Calu3 (cell line): ENCODE measurements at regions not wholly inside any gene's neighbourhood (a gene's known extent, or its start where the extent isn't known, plus 50 kb on each side); places are given as distances from the start of the nearest gene placed in this dataset.

ENCODE experiments used
- BruUV-seq: library from RNA; stranded (reverse); fragments of 400-500 nt; replicated peaks from 2 replicates; lab custom pipeline; 2021; lab: Mats Ljungman, UMichigan
- CTCF ChIA-PET: fragments of 300-600 bp; sonication (Branson Sonifier 250); formaldehyde crosslinking; loops from one replicate; lab custom pipeline; 2022; ENCODE audit warnings: antibody characterized with exemption; lab: Charles Lee
- DNase-seq: peaks from one replicate; pipeline ENCODE4 v3.0.0; 2022
- H3K27ac Mint-ChIP-seq: one replicate; pipeline ENCODE4 v1.8.0; 2022; ENCODE audit warnings: mixed read lengths; ENCODE audit not compliant: unreplicated experiment
- H3K27me3 Mint-ChIP-seq: one replicate; pipeline ENCODE4 v1.8.0; 2022; ENCODE audit warnings: mixed read lengths; ENCODE audit not compliant: unreplicated experiment
- H3K36me3 Mint-ChIP-seq: one replicate; pipeline ENCODE4 v1.8.0; 2022; ENCODE audit warnings: mild to moderate bottlenecking, moderate library complexity, mixed read lengths; ENCODE audit not compliant: insufficient read depth, unreplicated experiment
- H3K4me1 Mint-ChIP-seq: one replicate; pipeline ENCODE4 v1.8.0; 2022; ENCODE audit warnings: mild to moderate bottlenecking, low read depth, mixed read lengths; ENCODE audit not compliant: unreplicated experiment
- H3K4me3 Mint-ChIP-seq: one replicate; pipeline ENCODE4 v1.8.0; 2022; ENCODE audit warnings: mild to moderate bottlenecking, low read depth, moderate library complexity, mixed read lengths; ENCODE audit not compliant: unreplicated experiment
- H3K9me3 Mint-ChIP-seq: one replicate; pipeline ENCODE4 v1.8.0; 2022; ENCODE audit warnings: low read depth, mixed read lengths; ENCODE audit not compliant: unreplicated experiment
- intact Hi-C: fragments of 100-400 bp; cut with micrococcal nuclease; formaldehyde crosslinking; loops from one replicate; pipeline ENCODE4 v1.10.0; 2022; ENCODE audit not compliant: unreplicated experiment
- TF ChIP-seq, protein P1 (sequence below): fragments of 200-600 bp; IDR thresholded peaks from one replicate; pipeline ENCODE4 v1.8.0; 2022; ENCODE audit warnings: antibody characterized with exemption; ENCODE audit not compliant: unreplicated experiment

DNA sequence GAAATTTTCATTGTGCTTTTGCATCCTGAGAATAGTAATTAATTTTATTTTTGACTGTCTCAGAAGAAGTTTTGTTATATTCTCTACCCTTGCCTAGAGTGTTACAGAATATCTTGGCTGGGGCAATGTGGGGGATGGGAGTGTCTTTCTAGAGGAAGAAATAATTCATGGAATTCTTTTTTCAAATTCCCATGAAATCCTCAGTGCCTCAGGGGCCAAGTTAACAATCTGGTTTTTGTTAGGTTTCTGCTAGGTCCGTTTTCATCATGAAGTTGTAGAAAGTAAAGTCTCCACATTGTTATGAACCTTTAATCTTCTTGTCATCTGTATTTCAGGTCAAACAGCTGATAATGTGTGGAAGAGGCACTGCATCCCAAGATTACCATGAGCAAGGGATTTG is 145.6 kb upstream of the GYPC start:
- H3K4me3 Mint-ChIP-seq: no peak overlapping the region
- TF ChIP-seq, protein P1, sequence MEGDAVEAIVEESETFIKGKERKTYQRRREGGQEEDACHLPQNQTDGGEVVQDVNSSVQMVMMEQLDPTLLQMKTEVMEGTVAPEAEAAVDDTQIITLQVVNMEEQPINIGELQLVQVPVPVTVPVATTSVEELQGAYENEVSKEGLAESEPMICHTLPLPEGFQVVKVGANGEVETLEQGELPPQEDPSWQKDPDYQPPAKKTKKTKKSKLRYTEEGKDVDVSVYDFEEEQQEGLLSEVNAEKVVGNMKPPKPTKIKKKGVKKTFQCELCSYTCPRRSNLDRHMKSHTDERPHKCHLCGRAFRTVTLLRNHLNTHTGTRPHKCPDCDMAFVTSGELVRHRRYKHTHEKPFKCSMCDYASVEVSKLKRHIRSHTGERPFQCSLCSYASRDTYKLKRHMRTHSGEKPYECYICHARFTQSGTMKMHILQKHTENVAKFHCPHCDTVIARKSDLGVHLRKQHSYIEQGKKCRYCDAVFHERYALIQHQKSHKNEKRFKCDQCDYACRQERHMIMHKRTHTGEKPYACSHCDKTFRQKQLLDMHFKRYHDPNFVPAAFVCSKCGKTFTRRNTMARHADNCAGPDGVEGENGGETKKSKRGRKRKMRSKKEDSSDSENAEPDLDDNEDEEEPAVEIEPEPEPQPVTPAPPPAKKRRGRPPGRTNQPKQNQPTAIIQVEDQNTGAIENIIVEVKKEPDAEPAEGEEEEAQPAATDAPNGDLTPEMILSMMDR: no peak
- no peak for DNase-seq
- H3K9me3 Mint-ChIP-seq: peaks cover 23% of the 10 kb centered on the region
- no peak overlapping the region for H3K27ac Mint-ChIP-seq
- H3K27me3 Mint-ChIP-seq: no peaks in the 10 kb centered on the region
- no peaks in the 10 kb centered on the region for H3K4me1 Mint-ChIP-seq
- H3K36me3 Mint-ChIP-seq: no peaks in the 10 kb centered on the region
- intact Hi-C loops: no loop called here
- CTCF ChIA-PET: no interaction called here
- no TSS peak for BruUV-seq

DNA sequence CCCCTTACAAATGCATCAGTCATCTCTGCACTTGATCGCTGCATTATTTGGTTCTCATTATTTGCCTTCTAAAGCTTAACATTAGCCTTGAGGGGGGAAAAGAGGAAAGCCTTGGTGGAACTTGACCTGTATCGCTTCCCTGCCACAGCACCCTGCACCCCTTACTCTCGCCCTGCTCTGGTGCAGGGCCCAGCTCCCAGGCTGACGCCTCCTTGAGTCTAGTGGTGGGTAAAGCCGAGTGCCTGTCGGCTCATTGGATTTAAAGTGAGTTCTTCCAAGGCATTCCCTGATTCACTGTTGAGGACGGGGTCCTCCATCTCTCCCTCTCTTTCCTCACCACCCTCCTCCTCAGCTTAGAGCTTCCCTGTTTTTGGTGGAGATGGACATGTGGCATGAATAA is 145.0 kb upstream of the GYPC start:
- Mint-ChIP-seq H3K9me3 (peaks cover 23% of the 10 kb centered on the region), H3K27me3 (no peaks in the 10 kb centered on the region), H3K4me1 (no peaks in the 10 kb centered on the region), H3K36me3 (no peaks in the 10 kb centered on the region), H3K4me3 (no peak overlapping the region), H3K27ac (no peak overlapping the region)
- TF ChIP-seq, protein P1: no peak
- CTCF ChIA-PET: interaction anchor here (0.6 kb wide), 1 partner anchor 171 kb away, joined by 4 read pairs; no protein-coding TSS in a partner anchor
- no TSS peak for BruUV-seq
- no peak for DNase-seq
- intact Hi-C loops: no loop called here

DNA sequence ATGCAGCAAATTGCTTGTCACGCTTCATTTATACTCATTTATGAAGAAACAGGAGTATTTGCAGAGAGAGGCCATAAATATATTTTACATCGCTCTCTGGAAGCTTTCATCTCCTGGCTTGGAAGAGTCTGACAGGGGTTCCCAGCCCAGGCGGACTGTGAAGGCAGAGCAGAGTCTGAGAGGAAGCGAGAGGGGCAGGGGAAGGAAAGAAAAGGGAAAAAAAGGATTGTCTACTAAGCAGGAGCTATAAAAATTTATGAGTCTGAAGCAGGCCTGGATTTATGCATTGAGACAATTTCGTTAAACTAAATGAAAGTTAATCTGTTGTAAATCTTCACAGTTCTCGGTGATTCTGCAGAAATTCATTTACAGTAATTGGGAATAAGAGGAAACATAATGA is 143.9 kb upstream of the GYPC start:
- CTCF ChIA-PET: no interaction called here
- Mint-ChIP-seq H3K36me3 (no peaks in the 10 kb centered on the region), H3K4me1 (no peaks in the 10 kb centered on the region), H3K9me3 (peaks cover 19% of the 10 kb centered on the region), H3K4me3 (no peak overlapping the region), H3K27me3 (no peaks in the 10 kb centered on the region), H3K27ac (no peak overlapping the region)
- no TSS peak for BruUV-seq
- intact Hi-C loops: no loop called here
- DNase-seq: no peak
- TF ChIP-seq, protein P1: no peak

DNA sequence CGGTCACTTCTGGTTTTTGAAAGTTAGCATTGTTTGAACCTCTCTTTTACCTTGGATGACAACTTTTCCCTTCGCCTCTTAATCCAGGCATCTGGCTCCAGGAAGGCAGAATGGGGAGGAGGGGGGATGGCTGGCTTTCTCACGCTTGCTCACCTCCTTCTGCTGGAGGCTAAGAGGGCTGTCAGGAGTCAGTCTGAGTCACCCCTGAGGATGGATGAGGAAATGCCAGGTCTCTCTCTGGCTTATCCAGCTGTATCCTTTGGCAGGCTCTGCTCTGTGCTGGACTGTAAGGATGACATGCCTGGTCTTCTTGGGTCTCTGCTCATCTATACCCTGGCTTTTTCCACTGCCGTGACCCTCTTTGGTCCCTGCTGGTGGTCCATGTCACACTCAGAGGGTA is 142.9 kb upstream of the GYPC start:
- H3K36me3 Mint-ChIP-seq: no peaks in the 10 kb centered on the region
- H3K27me3 Mint-ChIP-seq: no peaks in the 10 kb centered on the region
- TF ChIP-seq, protein P1: no peak
- H3K9me3 Mint-ChIP-seq: peaks cover 20% of the 10 kb centered on the region
- no peak overlapping the region for H3K4me3 Mint-ChIP-seq
- no TSS peak for BruUV-seq
- CTCF ChIA-PET: no interaction called here
- DNase-seq: no peak
- no peak overlapping the region for H3K27ac Mint-ChIP-seq
- intact Hi-C loops: no loop called here
- H3K4me1 Mint-ChIP-seq: no peaks in the 10 kb centered on the region
